H1 (cell line): ENCODE measurements at regions not wholly inside any gene's neighbourhood (a gene's known extent, or its start where the extent isn't known, plus 50 kb on each side); places are given as distances from the start of the nearest gene placed in this dataset.

Experiments
- CTCF ChIA-PET: fragments of 300-600 bp; sonication (Branson Sonifier 250); formaldehyde crosslinking; loops from one replicate; lab custom pipeline; 2021; ENCODE audit not compliant: partially characterized antibody; lab: Charles Lee
- POLR2A ChIA-PET: fragments of 300-600 bp; sonication (Branson Sonifier 250); formaldehyde crosslinking; loops from one replicate; lab custom pipeline; 2021; ENCODE audit warnings: inconsistent platforms; ENCODE audit not compliant: partially characterized antibody; lab: Charles Lee
- DNase-seq, 2 experiments: peaks; one replicate each; pipeline versions ENCODE4 v3.0.0 to v3.0.0-alpha.2; 2010 to 2022; ENCODE audit warnings: low spot score in 2 of 2, low read depth in 1 of 2, mixed read lengths in 1 of 2
- FAIRE-seq: peaks from 2 replicates; lab custom pipeline; 2011; peaks lifted over from hg19 to GRCh38; lab: Jason Lieb, UNC
- H2AFZ ChIP-seq: 2 replicates; pipeline ENCODE4 v1.8.1; 2012; ENCODE audit warnings: low read length, inconsistent platforms
- H2AK5ac ChIP-seq: 2 replicates; pipeline ENCODE4 v1.6.1; 2013; ENCODE audit warnings: low read depth, low read length
- H2BK120ac ChIP-seq: replicated peaks from 2 replicates; pipeline ENCODE3; 2013; ENCODE audit warnings: low read depth, low read length, inconsistent platforms
- H2BK12ac ChIP-seq: 2 replicates; pipeline ENCODE4 v1.6.1; 2013; ENCODE audit warnings: low read depth, low read length
- H2BK15ac ChIP-seq: 2 replicates; pipeline ENCODE4 v1.6.1; 2013; ENCODE audit warnings: low read length
- H2BK20ac ChIP-seq: 2 replicates; pipeline ENCODE4 v1.6.1; 2013; ENCODE audit warnings: low read length
- H2BK5ac ChIP-seq: 2 replicates; pipeline ENCODE4 v1.6.1; 2013; ENCODE audit warnings: low read depth, low read length
- H3K14ac ChIP-seq: 2 replicates; pipeline ENCODE4 v1.6.1; 2013; ENCODE audit warnings: inconsistent platforms; ENCODE audit not compliant: insufficient read length
- H3K18ac ChIP-seq: 2 replicates; pipeline ENCODE4 v1.6.1; 2013; ENCODE audit warnings: low read length; ENCODE audit errors: extremely low read depth
- H3K23ac ChIP-seq: 2 replicates; pipeline ENCODE4 v1.6.1; 2013; ENCODE audit warnings: inconsistent platforms; ENCODE audit not compliant: insufficient read length
- H3K23me2 ChIP-seq: 2 replicates; pipeline ENCODE4 v1.6.1; 2013; ENCODE audit warnings: low read depth, low read length
- H3K27ac ChIP-seq: 2 replicates; pipeline ENCODE4 v1.6.1; 2011; ENCODE audit warnings: low read depth, low read length, inconsistent platforms
- H3K27me3 ChIP-seq, 4 experiments: replicated peaks in 1 of 4; 1 replicate in 1 of 4; 2 replicates in 3 of 4; pipeline versions ENCODE4 v1.6.1 to v1.8.1; 2011 to 2013; ENCODE audit warnings: low read length in 3 of 4, mild to moderate bottlenecking in 3 of 4, inconsistent platforms in 2 of 4, mixed read lengths in 2 of 4, moderate library complexity in 1 of 4; ENCODE audit not compliant: control insufficient read depth in 3 of 4, insufficient read depth in 3 of 4; ENCODE audit errors: extremely low read depth in 1 of 4
- H3K36me3 ChIP-seq, 4 experiments: 2 replicates each; pipeline versions ENCODE4 v1.6.1 to v1.8.1; 2011 to 2013; ENCODE audit warnings: mild to moderate bottlenecking in 4 of 4, low read length in 3 of 4, moderate library complexity in 2 of 4, control low read depth in 1 of 4, inconsistent platforms in 1 of 4; ENCODE audit not compliant: insufficient read depth in 4 of 4, control insufficient read depth in 2 of 4
- H3K4ac ChIP-seq: replicated peaks from 2 replicates; pipeline ENCODE3; 2013; ENCODE audit warnings: low read length, low read depth, mixed read lengths, inconsistent platforms; ENCODE audit not compliant: insufficient read length
- H3K4me1 ChIP-seq, 4 experiments: replicated peaks in 1 of 4; 1 replicate in 1 of 4; 2 replicates in 3 of 4; pipeline versions ENCODE4 v1.6.1 to v1.8.1; 2011 to 2013; ENCODE audit warnings: low read length in 3 of 4, inconsistent platforms in 2 of 4, mixed read lengths in 1 of 4; ENCODE audit not compliant: insufficient read depth in 4 of 4, control insufficient read depth in 3 of 4
- H3K4me2 ChIP-seq, 2 experiments: 2 replicates each; pipeline versions ENCODE4 v1.6.1 to v1.8.1; 2011 to 2013; ENCODE audit warnings: low read depth in 2 of 2, low read length in 2 of 2, control low read depth in 1 of 2, inconsistent platforms in 1 of 2, mild to moderate bottlenecking in 1 of 2; ENCODE audit not compliant: insufficient read depth in 1 of 2
- H3K4me3 ChIP-seq, 4 experiments: fragments of 200-600, 300-600 bp in 1 of 4; sonication (generic), shearing (Covaris generic), sonication (Bioruptor Twin) in 1 of 4; 2 replicates each; pipeline versions ENCODE4 v1.5.1 to v1.8.1; 2011 to 2016; ENCODE audit warnings: low read length in 4 of 4, low read depth in 3 of 4, control low read depth in 2 of 4, inconsistent platforms in 2 of 4, mild to moderate bottlenecking in 2 of 4, mixed read lengths in 1 of 4, moderate library complexity in 1 of 4; ENCODE audit not compliant: insufficient read depth in 2 of 4; ENCODE audit errors: extremely low read depth in 1 of 4
- H3K56ac ChIP-seq: replicated peaks from 2 replicates; pipeline ENCODE3; 2013; ENCODE audit warnings: low read depth, mild to moderate bottlenecking, mixed read lengths, low read length, inconsistent platforms; ENCODE audit not compliant: insufficient read length
- H3K79me1 ChIP-seq: 2 replicates; pipeline ENCODE4 v1.6.1; 2013; ENCODE audit warnings: low read depth, low read length, control low read depth
- H3K79me2 ChIP-seq, 2 experiments: 2 replicates each; pipeline versions ENCODE4 v1.6.1 to v1.8.1; 2012 to 2013; ENCODE audit warnings: low read length in 2 of 2, mild to moderate bottlenecking in 2 of 2, inconsistent platforms in 1 of 2; ENCODE audit not compliant: insufficient read depth in 2 of 2, control insufficient read depth in 1 of 2
- H3K9ac ChIP-seq, 4 experiments: replicated peaks in 1 of 4; 1 replicate in 1 of 4; 2 replicates in 3 of 4; pipeline versions ENCODE4 v1.6.1 to v1.8.1; 2011 to 2013; ENCODE audit warnings: low read depth in 3 of 4, low read length in 3 of 4, control low read depth in 2 of 4, mild to moderate bottlenecking in 2 of 4, moderate library complexity in 2 of 4, inconsistent platforms in 1 of 4; ENCODE audit errors: extremely low read depth in 1 of 4
- H3K9me3 ChIP-seq, 2 experiments: 2 replicates each; pipeline versions ENCODE4 v1.6.1 to v1.8.1; 2012 to 2013; ENCODE audit warnings: mild to moderate bottlenecking in 2 of 2, moderate library complexity in 2 of 2, control low read depth in 1 of 2, inconsistent platforms in 1 of 2, low read depth in 1 of 2, low read length in 1 of 2, mixed read lengths in 1 of 2; ENCODE audit not compliant: insufficient read depth in 2 of 2
- H4K20me1 ChIP-seq, 2 experiments: replicated peaks in 1 of 2; 2 replicates each; pipeline versions ENCODE3 to v1.8.1; 2011 to 2013; ENCODE audit warnings: inconsistent platforms in 2 of 2, low read length in 2 of 2, mild to moderate bottlenecking in 1 of 2; ENCODE audit not compliant: insufficient read depth in 2 of 2, control insufficient read depth in 1 of 2
- H4K5ac ChIP-seq: 2 replicates; pipeline ENCODE4 v1.6.1; 2013; ENCODE audit warnings: low read length, low read depth, mixed read lengths, inconsistent platforms; ENCODE audit not compliant: insufficient read length
- H4K8ac ChIP-seq: 2 replicates; pipeline ENCODE4 v1.8.0; 2013; ENCODE audit warnings: mild to moderate bottlenecking, moderate library complexity, low read length, inconsistent platforms; ENCODE audit not compliant: insufficient read depth; ENCODE audit errors: extremely low read depth
- H4K91ac ChIP-seq: replicated peaks from 2 replicates; pipeline ENCODE3; 2013; ENCODE audit warnings: low read length, mixed read lengths, inconsistent platforms; ENCODE audit not compliant: insufficient read length
- BACH1 ChIP-seq: IDR thresholded peaks from 2 replicates; pipeline ENCODE4 v1.6.1; 2012; ENCODE audit warnings: low read length, improper control_type of control experiment
- CEBPB ChIP-seq: IDR thresholded peaks from 2 replicates; pipeline ENCODE4 v1.6.1; 2012; ENCODE audit warnings: low read depth, low read length
- CTBP2 ChIP-seq: IDR thresholded peaks from 2 replicates; pipeline ENCODE4 v1.7.0; 2011; ENCODE audit warnings: borderline replicate concordance, mild to moderate bottlenecking, moderate library complexity, mixed read lengths, low read length; ENCODE audit not compliant: insufficient read depth, insufficient read length
- JUND ChIP-seq: IDR thresholded peaks from 2 replicates; pipeline ENCODE4 v1.6.1; 2011; ENCODE audit warnings: mild to moderate bottlenecking, improper control_type of control experiment, low read length
- POU5F1 ChIP-seq: IDR thresholded peaks from 2 replicates; pipeline ENCODE4 v1.6.1; 2011; ENCODE audit warnings: low read depth, mild to moderate bottlenecking, low read length, moderate library complexity
- RXRA ChIP-seq: IDR thresholded peaks from 2 replicates; pipeline ENCODE4 v1.6.1; 2011; ENCODE audit warnings: low read depth, mild to moderate bottlenecking, low read length, moderate library complexity; ENCODE audit not compliant: insufficient read depth
- SAP30 ChIP-seq: fragments of 300-600 bp; sonication (generic); IDR thresholded peaks from 2 replicates; pipeline ENCODE4 v1.7.1; 2012; ENCODE audit warnings: low read length, moderate library complexity, mild to moderate bottlenecking, inconsistent platforms; ENCODE audit not compliant: insufficient read depth, insufficient replicate concordance
- SIX5 ChIP-seq: IDR thresholded peaks from 2 replicates; pipeline ENCODE4 v1.6.1; 2011; ENCODE audit warnings: mild to moderate bottlenecking, low read depth, low read length
- SP4 ChIP-seq: IDR thresholded peaks from 2 replicates; pipeline ENCODE4 v1.6.1; 2012; ENCODE audit warnings: low read length, inconsistent platforms
- WGBS, 2 experiments: shearing (Covaris generic) in 1 of 2; methylation state at CpG; one replicate each; pipeline versions ENCODE4 v1.1.6 to v1.1.7; 2013 to 2015; ENCODE audit warnings: low lambda C conversion rate in 2 of 2, mixed read lengths in 2 of 2, inconsistent platforms in 1 of 2, low coverage in 1 of 2, missing lambda C conversion rate in 1 of 2; ENCODE audit not compliant: insufficient replicate concordance in 2 of 2, insufficient coverage in 1 of 2, insufficient read length in 1 of 2; ENCODE audit errors: extremely low coverage in 1 of 2, missing lambda C conversion rate in 1 of 2; 5-methylcytosine and 5-hydroxymethylcytosine counted together

- no peak overlapping the region for H3K14ac ChIP-seq
- FAIRE-seq: no peak
- H2BK5ac ChIP-seq: no peak overlapping the region
- H3K4me1 ChIP-seq: no peaks in the 10 kb centered on the region
- H4K8ac ChIP-seq: no peak overlapping the region
- TF ChIP-seq POU5F1 (no peak), CTBP2 (no peak), CEBPB (no peak), JUND (no peak), SP4 (no peak), SAP30 (no peak), RXRA (no peak), SIX5 (no peak), BACH1 (no peak)
- H2BK15ac ChIP-seq: no peak overlapping the region
- no peak overlapping the region for H3K4ac ChIP-seq
- no peaks in the 10 kb centered on the region for H4K20me1 ChIP-seq
- H3K9me3 ChIP-seq: no peaks in the 10 kb centered on the region
- no peak overlapping the region for H3K23ac ChIP-seq
- no peak overlapping the region for H3K27ac ChIP-seq
- H2AFZ ChIP-seq: no peak overlapping the region
- H3K4me2 ChIP-seq: no peak overlapping the region
- no peak overlapping the region for H3K18ac ChIP-seq
- H2AK5ac ChIP-seq: no peak overlapping the region
- no peak overlapping the region for H4K91ac ChIP-seq
- no peaks in the 10 kb centered on the region for H3K79me1 ChIP-seq
- no peaks in the 10 kb centered on the region for H3K23me2 ChIP-seq
- ChIA-PET POLR2A (no interaction called here), CTCF (no interaction called here)
- no peak for DNase-seq
- H3K27me3 ChIP-seq: no peaks in the 10 kb centered on the region
- H2BK120ac ChIP-seq: no peak overlapping the region
- no peaks in the 10 kb centered on the region for H3K79me2 ChIP-seq
- H4K5ac ChIP-seq: no peak overlapping the region
- no peak overlapping the region for H3K4me3 ChIP-seq
- H2BK20ac ChIP-seq: no peak overlapping the region
- no peak overlapping the region for H2BK12ac ChIP-seq
- WGBS, 2 experiments: 71% methylated on average over 1 of the region's 1 CpG; no CpG with 5 or more reads in 1 of the 2 experiments
- H3K9ac ChIP-seq: no peak overlapping the region
- no peak overlapping the region for H3K56ac ChIP-seq
- no peaks in the 10 kb centered on the region for H3K36me3 ChIP-seq
Measured at GRCh38 chr7:96531331-96531730, 178.3 kb downstream of the SEM1 start.
